Fibroblast of the aortic adventitia (primary cell): ENCODE measurements at regions not wholly inside any gene's neighbourhood (a gene's known extent, or its start where the extent isn't known, plus 50 kb on each side); places are given as distances from the start of the nearest gene placed in this dataset.

Experiments used
- DNase-seq: peaks from one replicate; pipeline ENCODE4 v3.0.0-alpha.2; 2010; ENCODE audit warnings: low read depth
- H3K4me3 ChIP-seq: 2 replicates; pipeline ENCODE4 v1.5.1; 2011; ENCODE audit warnings: low read depth, mild to moderate bottlenecking, control low read depth, low read length, moderate library complexity
- CTCF ChIP-seq: IDR thresholded peaks from 2 replicates; pipeline ENCODE4 v1.5.1; 2011; ENCODE audit warnings: mild to moderate bottlenecking, low read length, control low read depth, inconsistent platforms; ENCODE audit not compliant: insufficient read depth

GRCh38 chr11:70020336-70021214, 57.5 kb upstream of the ANO1 start:
- peak; percentile 9 for DNase-seq
- no peak overlapping the region for H3K4me3 ChIP-seq
- TF ChIP-seq CTCF, result no peak

GRCh38 chr11:70021586-70021985, 56.5 kb upstream of the ANO1 start:
- H3K4me3 ChIP-seq, result no peak overlapping the region
- no peak for TF ChIP-seq CTCF
- no peak for DNase-seq

GRCh38 chr11:70024036-70024772, 53.9 kb upstream of the ANO1 start:
- no peak for TF ChIP-seq CTCF
- no peak overlapping the region for H3K4me3 ChIP-seq
- no peak for DNase-seq

- no peak for TF ChIP-seq CTCF
- H3K4me3 ChIP-seq, result no peak overlapping the region
- DNase-seq, result no peak
Measured at GRCh38 chr11:70024773-70025045, 53.4 kb upstream of the ANO1 start.

- no peak overlapping the region for H3K4me3 ChIP-seq
- no peak for DNase-seq
- no peak for TF ChIP-seq CTCF
Measured at GRCh38 chr11:70025308-70025707, 52.8 kb upstream of the ANO1 start.

DNA sequence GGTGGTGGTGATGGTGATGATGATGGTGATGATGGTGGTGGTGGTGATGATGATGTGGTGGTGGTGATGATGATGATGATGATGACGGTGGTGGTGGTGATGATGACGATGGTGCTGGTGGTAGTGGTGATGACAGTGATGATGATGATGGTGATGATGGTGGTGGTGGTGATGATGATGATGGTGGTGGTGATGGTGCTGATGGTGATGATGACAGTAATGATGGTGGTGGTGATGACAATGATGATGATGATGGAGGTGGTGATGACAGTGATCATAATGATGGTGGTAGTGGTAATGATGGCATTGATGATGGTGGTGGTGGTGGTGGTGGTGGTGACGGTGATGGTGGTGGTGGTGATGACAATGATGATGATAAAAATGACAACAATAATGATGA, 52.1 kb upstream of the ANO1 start:
- no peak for DNase-seq
- H3K4me3 ChIP-seq, result no peak overlapping the region
- no peak for TF ChIP-seq CTCF

- no peak overlapping the region for H3K4me3 ChIP-seq
- no peak for TF ChIP-seq CTCF
- no peak for DNase-seq
Measured at GRCh38 chr11:70026726-70027125, 51.4 kb upstream of the ANO1 start.
